ENCODE measurements at regions not wholly inside any gene's neighbourhood (a gene's known extent, or its start where the extent isn't known, plus 50 kb on each side); places are given as distances from the start of the nearest gene placed in this dataset.

GRCh38 chr6:14968056-14968637 is 277.7 kb upstream of the JARID2 start:
- H3K27ac ChIP-seq (ENCODE audit: low read depth, low read length): no peak overlapping the region
- no peaks in the 10 kb centered on the region for H3K79me2 ChIP-seq (ENCODE audit: insufficient read depth, low read length)
- no peak overlapping the region for H2AFZ ChIP-seq (ENCODE audit: low read depth, low read length, severe bottlenecking)
- H3K9me2 ChIP-seq (replicated peaks; ENCODE audit: insufficient read depth, low read length): no peaks in the 10 kb centered on the region
- TF ChIP-seq CTCF (IDR thresholded peaks at IDR 0.05; ENCODE audit: insufficient read depth, low read length, poor library complexity, severe bottlenecking): no peak
- TF ChIP-seq EZH2phosphoT487 (conservative IDR thresholded peaks at IDR 0.05; ENCODE audit: low read length): no peak
- no peak overlapping the region for H3K4me3 ChIP-seq (ENCODE audit: insufficient read depth, low read length, poor library complexity, severe bottlenecking)
- no peak overlapping the region for H3K4me2 ChIP-seq (ENCODE audit: low read depth, low read length, poor library complexity, severe bottlenecking)
- H3K27me3 ChIP-seq (ENCODE audit: low read length): 0 out of 2 replicates have a peak, but pooled peaks cover 2% of the 10 kb centered on the region
- no peak overlapping the region for H3K9ac ChIP-seq (ENCODE audit: low read length)
- H4K20me1 ChIP-seq (ENCODE audit: low read depth, low read length): no peaks in the 10 kb centered on the region
- no peaks in the 10 kb centered on the region for H3K9me3 ChIP-seq (ENCODE audit: insufficient read depth, low read length)
- H3F3A ChIP-seq (ENCODE audit: insufficient read depth): no peaks in the 10 kb centered on the region
- H3K36me3 ChIP-seq (ENCODE audit: low read length): no peaks in the 10 kb centered on the region

GRCh38 chr6:14969126-14969525 is 276.7 kb upstream of the JARID2 start:
- H3K9ac ChIP-seq (ENCODE audit: low read length): no peak overlapping the region
- H3K27ac ChIP-seq (ENCODE audit: low read depth, low read length): no peak overlapping the region

GRCh38 chr6:14972379-14973067 is 273.3 kb upstream of the JARID2 start:
- TF ChIP-seq CTCF (IDR thresholded peaks at IDR 0.05; ENCODE audit: insufficient read depth, low read length, poor library complexity, severe bottlenecking): no peak
- TF ChIP-seq EZH2phosphoT487 (conservative IDR thresholded peaks at IDR 0.05; ENCODE audit: low read length): no peak
- H3K9me2 ChIP-seq (replicated peaks; ENCODE audit: insufficient read depth, low read length): no peaks in the 10 kb centered on the region
- H3K27ac ChIP-seq (ENCODE audit: low read depth, low read length): no peak overlapping the region
- no peaks in the 10 kb centered on the region for H3F3A ChIP-seq (ENCODE audit: insufficient read depth)
- no peaks in the 10 kb centered on the region for H3K79me2 ChIP-seq (ENCODE audit: insufficient read depth, low read length)
- H3K9me3 ChIP-seq (ENCODE audit: insufficient read depth, low read length): no peaks in the 10 kb centered on the region
- no peaks in the 10 kb centered on the region for H3K36me3 ChIP-seq (ENCODE audit: low read length)
- H3K4me2 ChIP-seq (ENCODE audit: low read depth, low read length, poor library complexity, severe bottlenecking): no peak overlapping the region
- H4K20me1 ChIP-seq (ENCODE audit: low read depth, low read length): no peaks in the 10 kb centered on the region
- H2AFZ ChIP-seq (ENCODE audit: low read depth, low read length, severe bottlenecking): no peak overlapping the region
- no peaks in the 10 kb centered on the region for H3K27me3 ChIP-seq (ENCODE audit: low read length)
- no peak overlapping the region for H3K9ac ChIP-seq (ENCODE audit: low read length)
- H3K4me3 ChIP-seq (ENCODE audit: insufficient read depth, low read length, poor library complexity, severe bottlenecking): no peak overlapping the region

More at GRCh38 chr6:14969126-14969525, 276.7 kb upstream of the JARID2 start:
- Histone ChIP-seq H4K20me1 (ENCODE audit: low read depth, low read length) (no peaks in the 10 kb centered on the region), H3K4me3 (ENCODE audit: insufficient read depth, low read length, poor library complexity, severe bottlenecking) (no peak overlapping the region), H3K79me2 (ENCODE audit: insufficient read depth, low read length) (no peaks in the 10 kb centered on the region), H3K9me3 (ENCODE audit: insufficient read depth, low read length) (no peaks in the 10 kb centered on the region), H3K4me2 (ENCODE audit: low read depth, low read length, poor library complexity, severe bottlenecking) (no peak overlapping the region), H3K36me3 (ENCODE audit: low read length) (no peaks in the 10 kb centered on the region), H3F3A (ENCODE audit: insufficient read depth) (no peaks in the 10 kb centered on the region), H3K27me3 (ENCODE audit: low read length) (0 out of 2 replicates have a peak, but pooled peaks cover 2% of the 10 kb centered on the region), H3K9me2 (replicated peaks; ENCODE audit: insufficient read depth, low read length) (no peaks in the 10 kb centered on the region), H2AFZ (ENCODE audit: low read depth, low read length, severe bottlenecking) (no peak overlapping the region)
- TF ChIP-seq EZH2phosphoT487 (conservative IDR thresholded peaks at IDR 0.05; ENCODE audit: low read length): no peak
- no peak for TF ChIP-seq CTCF (IDR thresholded peaks at IDR 0.05; ENCODE audit: insufficient read depth, low read length, poor library complexity, severe bottlenecking)
